HG02943 (cell line): ENCODE measurements at regions not wholly inside any gene's neighbourhood (a gene's known extent, or its start where the extent isn't known, plus 50 kb on each side); places are given as distances from the start of the nearest gene placed in this dataset.

Source experiments
- ATAC-seq: cut with Tn5 transposase; IDR thresholded peaks from one replicate; pipeline ENCODE4 v1.9.1; 2021; ENCODE audit warnings: mild to moderate bottlenecking, low read depth, moderate library complexity; ENCODE audit not compliant: unreplicated experiment

DNA sequence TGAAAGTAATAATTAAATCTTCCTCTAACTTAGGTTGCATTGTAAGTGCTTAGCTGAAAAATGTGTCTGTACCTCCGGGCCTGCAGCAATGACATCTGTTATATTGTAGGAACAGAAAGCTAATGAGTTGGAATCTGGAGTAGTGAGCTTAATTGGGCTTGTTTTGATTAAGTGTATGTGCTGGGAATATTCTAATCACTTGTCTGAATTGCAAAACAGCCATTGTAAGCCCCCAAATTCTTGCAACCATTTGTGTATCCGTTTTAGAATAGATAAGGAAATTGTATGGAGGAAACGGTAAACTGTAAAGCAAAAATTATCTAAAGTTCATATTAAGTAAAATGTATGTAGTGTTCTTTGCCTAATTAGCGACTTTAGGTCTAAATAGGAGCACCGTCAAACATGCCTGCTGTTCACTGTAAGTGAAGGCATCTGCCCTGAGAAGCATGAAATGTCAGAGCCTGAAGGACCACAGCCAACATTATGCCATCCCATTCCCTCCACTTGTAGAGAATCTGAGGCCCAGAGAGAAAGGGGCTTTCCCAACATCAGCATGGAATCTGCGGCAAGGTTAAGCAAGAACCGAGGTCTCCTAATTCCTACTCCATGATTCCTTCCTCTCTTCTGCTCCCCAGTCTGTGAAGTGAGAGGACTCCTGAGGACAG is 466.4 kb downstream of the TDRD15 start:
- ATAC-seq = no peak

DNA sequence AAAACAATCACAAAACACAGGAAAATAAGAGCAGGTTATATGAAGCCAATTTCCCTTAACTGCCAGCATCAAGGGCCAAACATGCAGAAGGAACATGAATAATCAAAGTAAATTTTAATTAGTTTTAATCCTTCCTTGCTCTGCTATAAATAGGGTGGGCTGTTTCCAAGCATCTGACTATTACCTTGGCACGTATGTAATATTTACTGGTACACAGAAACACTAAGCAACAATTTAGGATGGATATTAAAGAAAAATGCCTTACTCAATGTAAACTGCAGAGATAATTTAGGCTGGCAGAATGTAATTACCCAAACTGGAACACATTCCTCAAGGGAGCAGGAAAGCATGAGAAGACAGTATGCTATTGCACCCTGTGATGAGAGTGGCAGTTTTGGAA is 468.2 kb downstream of the TDRD15 start:
- ATAC-seq = no peak

DNA sequence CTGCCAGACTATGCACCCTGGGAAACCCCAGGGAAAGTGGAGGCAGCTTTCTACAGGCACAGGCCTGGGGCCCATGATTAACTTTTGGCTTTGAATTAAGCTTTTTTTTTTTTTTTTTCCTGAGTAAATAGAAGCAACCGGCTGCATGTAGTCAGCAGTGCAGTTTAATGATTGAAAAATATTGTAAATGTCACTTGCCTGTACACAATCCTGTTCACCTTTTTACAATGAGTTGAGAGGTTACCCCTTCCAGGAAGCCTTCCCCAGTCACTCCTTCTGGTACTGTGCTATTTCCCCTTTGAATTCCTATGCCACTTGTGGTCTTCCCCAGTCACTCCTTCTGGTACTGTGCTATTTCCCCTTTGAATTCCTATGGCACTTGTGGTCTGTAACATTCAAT is 475.6 kb downstream of the TDRD15 start:
- ATAC-seq = no peak

DNA sequence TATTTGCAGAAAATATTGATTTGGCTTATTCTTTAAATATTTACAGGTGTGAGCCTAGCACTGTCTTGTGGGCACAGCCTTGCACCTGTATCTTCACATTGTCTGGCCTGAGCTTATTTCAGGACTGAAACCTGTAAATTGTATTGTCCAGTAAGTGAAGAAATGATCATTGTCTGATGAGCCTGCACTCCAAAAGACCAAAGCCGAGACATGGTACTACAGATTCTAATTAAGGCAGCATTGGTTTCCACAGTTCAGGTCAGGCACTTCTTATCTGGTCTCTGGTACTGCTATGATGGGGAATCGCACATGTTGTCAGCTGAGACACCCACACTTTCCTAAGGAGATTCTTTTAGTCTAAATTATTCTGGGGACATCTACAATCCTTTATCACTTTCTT is 479.0 kb downstream of the TDRD15 start:
- no peak for ATAC-seq

DNA sequence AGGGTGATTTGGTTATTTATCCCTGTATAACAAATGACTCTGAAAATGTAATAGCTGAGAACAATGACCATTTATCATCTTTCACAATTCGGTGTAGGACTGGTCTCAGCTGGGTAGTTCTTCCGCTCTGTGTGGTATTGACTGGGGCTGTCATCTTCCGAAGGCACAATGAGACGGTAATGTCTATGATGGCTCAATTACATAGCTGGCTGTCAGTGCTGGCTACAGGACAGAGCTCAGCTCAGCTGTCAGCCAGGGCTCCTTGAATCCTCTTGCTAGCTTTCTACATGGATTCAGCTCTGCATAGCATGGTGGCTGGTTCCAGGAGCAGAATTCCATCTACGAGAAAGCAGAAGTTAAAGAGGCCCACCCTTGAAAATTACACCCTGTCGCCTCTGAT is 483.8 kb downstream of the TDRD15 start:
- no peak for ATAC-seq

DNA sequence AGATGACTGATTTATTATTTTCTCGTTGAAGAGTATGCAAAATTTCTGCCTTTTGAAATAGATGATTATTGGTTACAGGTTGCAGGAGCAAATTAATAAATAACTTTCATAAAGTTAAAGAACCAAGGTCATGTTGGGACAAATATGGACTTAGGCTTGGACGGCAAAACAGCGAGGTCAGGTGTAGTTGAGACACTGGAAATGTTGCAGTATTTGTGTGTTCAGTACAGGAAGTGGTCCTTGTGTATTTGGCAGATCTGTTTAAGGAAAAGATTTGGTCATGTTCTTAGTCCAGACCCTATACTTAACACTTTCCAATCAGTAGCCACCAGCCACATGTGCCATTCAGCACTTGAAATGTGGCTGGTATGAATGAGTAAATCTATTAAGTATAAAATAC is 486.5 kb downstream of the TDRD15 start:
- ATAC-seq = no peak

DNA sequence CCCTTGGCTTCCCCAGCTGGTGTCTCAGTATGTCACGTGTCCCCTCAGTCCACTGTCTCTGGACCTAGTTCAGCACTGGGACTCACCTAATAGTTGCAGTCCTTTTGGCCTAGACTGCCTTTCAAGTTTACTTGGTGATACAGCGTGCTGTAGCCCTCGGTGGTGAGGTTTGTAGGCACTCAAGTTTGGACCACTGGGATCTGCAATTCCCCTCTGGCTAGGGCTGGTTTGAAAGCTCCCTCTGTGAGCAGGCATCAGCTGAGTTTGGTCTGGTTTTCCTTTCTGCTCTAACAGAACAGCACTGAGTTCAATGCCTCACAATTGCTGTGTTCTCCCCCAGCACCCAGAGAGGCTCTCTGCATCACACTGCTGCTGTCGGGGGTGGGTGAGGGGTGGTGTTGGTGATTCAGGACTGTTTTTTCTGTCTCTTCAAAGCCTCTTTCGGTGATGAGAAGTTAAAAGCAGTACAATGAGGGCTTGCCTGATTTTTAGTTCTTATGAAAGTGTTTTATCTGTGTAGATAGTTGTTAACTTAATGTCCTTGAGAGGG is 494.2 kb downstream of the TDRD15 start:
- ATAC-seq = no peak

DNA sequence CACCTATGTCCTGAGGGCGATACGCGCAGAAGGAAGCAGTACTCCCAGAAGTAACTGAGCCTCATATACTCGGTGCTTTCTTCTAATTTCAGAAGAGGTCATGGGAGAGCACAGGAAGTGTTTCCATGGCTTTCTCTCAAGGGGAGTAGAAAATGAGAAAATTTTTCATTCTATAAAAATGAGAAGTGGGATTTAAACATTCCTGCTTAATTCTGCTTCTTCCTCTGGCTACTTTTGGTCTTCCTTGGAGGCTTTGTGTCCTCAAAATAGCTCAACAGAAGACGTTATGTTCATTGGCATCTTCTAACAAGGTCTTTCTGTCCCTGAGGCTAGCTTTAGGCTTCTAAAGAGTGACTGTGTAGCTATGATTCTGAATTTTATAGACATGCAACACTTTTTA is 497.0 kb downstream of the TDRD15 start:
- no peak for ATAC-seq

DNA sequence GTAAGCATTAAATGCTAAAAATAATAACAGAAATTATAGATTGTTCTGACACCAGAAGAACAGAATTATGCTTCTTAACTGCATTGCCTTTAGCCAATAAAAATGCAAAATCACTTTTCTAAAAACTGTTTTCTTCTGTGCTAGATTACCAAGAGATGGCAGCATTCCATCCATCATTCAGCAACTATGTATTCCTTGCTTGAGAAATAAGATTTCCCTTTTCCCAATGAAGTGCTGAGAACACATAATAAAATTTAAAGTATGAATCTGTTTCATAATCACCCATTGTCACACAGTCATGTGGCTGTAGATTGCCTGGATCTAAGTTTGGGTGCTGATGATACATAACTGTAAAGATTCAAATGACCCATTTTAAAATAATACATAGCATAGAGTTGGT is 504.2 kb downstream of the TDRD15 start:
- ATAC-seq = no peak

DNA sequence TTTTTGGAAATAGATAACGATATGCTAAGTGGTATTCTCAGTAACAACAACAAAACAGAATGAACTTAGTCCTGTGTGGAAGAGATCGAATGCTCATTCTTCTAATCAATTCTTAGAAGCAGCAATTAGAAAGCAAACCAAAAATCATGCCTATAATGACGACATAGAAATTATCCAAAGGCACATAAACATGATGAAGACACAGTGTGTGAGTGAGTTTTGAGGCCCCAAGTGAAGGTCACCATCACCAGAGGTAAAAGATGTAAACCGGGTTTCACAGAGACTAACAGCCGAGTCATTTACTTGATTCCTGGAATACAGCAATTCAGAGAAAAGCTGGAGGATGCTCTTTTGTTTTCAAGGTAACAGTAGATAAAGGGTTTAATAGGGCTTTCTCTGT is 509.2 kb downstream of the TDRD15 start:
- no peak for ATAC-seq

DNA sequence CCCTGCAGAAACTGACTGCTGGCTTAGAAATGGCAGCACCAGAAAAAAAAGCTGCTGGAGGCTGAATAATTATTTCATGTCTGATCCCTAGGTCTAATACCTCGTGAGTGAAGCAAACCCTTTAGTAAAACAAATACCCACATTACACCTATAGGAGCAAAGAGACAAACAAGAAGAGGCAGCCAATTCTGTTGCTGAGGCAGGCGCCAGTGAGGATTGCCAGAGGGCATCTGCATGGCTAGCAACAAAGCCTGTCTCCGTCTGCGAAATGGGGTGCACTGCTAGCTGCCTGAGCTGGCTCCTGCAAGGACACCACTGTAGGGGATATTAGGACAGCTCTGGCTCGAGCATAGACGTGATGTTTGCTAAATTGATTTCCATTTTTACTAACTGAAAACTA is 509.7 kb downstream of the TDRD15 start:
- ATAC-seq = no peak

DNA sequence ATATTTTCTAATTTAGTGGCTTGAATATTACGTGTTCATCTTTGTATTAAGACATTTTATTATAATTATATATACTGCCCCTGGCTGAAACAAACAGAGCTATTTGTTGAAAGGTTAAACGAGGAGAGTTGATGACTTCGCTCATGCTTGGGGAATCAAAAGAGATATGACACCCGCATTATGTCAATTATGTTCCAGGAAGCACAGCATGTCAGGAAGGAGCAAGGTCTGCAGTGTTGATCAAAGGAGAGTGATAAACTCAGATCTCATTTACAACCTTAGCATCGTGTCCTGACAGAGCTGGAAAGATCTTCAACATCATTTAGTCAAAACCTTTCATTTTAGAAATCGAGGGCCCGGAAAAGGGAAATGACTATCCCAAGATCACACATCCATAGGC is 510.1 kb downstream of the TDRD15 start:
- ATAC-seq = no peak

DNA sequence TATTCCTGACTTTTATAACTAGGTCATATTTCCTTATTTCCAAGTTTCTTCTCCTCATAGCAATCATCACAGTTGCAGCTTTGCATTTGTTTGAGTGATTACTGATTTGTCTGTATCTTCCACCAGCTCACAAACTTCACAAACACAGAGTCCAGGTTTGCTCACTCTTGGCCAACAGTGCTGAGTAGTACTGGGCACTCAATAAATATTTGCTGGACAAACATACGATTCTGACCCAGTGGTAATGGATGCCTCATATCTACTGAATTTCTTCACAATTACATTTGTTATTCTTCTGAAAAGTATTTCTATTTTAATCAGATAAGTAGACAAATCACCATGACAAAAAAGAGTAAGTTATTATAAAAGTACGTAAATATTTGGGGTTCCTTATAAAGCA is 516.3 kb downstream of the TDRD15 start:
- ATAC-seq = no peak

DNA sequence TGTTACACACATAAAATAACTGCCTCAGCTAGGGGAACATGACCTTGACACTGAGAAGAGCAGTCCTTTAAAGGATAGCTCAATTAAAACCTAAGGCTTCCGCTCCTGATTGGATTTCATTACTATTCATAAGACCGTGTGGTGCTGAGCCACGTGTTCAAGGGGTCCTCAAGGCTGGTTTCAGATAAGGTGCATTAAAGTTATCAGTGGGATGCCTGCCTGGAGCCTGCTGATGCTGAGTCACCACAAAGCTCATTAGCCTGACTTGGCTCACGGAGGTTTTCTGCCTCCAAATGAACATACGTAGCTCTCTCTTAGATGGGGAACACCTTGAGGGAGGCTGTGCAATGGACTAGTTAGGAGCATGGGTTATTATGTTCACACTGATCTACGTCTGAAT is 518.9 kb downstream of the TDRD15 start:
- ATAC-seq = no peak

DNA sequence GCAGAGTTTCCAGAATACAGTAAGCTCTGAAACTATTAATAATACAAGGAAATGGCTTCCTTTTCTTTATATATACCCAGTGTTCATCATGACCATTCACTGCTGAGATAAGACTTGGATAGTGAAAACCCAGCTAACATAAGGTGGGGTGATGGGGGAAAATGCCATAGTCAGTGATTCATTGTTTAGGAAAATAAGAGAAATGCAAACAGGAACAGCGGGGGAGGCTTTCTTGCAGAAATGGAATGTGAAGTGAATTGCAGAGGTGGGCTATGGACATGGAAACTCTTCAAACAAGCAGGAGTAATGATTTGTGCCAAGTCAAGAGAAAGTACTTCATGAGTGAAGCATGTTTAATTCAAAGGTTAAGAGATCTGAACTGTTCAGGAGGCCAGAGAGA is 519.4 kb downstream of the TDRD15 start:
- ATAC-seq = no peak

DNA sequence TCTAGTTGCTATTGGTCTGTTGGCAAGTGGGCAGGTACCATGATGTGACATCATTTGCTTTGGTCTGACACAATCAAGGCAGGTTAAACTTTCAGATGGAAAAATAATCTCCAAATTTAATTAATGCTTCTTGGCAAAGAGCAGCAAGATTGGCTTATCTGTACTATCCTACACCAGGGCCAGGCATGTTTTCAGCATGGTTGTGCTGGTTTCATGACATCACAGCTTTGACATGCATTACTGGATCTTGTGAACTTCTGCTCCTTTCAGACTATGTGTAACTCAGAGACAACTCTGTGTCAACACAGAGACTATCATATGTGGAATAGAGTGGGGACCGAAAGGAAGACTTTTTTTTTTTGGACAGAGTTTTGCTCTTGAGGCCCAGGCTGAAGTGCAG is 520.5 kb downstream of the TDRD15 start:
- no peak for ATAC-seq

DNA sequence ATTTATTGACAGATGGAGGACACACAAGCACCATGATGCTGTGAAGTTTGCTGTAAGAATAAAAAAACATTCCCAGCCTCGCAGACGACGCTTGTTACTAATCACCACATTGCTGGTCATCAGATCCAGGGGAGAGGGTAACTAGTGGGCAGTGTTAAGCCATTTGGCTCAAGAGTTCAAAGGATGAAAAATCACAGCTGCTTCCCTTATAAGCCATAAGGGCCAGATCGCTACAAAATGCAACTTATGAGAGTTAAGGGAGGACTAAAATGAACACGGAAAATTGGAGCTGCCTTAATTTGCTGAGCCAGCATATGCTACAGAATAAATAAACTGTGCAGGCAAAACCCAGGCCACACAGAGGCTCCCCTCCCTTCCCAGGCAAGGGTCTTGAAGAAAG is 522.6 kb downstream of the TDRD15 start:
- no peak for ATAC-seq

DNA sequence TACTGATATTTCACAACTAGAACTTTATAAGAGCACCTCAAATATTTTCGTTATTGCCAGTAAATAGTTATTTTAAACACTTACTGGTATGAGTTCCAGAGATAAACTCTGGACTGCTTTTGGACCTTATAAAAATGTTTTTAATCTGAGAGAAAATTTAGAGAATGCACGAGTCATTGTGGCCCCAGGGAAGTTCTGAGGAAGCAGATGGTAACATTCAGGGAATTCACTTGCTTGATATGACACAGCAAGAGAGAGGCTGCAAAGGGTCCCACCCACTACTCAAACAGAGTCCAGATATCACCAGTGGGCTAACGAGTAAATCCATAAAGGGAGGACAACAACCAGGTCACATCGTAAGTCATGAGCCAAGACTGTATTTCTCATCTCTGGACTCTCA is 526.8 kb downstream of the TDRD15 start:
- ATAC-seq = no peak

DNA sequence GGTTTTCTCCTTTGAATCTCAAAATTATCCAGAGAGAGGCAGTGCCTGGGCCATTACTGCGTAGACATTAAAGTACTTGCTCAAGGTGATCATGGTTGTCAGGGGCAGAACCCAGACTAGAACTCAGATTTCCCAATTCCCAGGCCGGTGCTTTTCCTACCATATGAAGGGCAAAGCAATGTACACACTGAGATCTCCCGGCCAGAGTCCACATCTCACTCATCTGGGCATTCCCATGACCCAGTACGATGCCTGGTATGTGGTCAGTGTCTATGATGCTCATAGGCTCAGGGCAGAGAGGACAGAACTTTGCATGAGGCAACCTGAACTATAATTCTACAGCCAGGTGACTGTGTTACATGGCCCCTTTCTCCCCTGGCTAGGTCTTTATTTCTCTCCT is 531.4 kb downstream of the TDRD15 start:
- no peak for ATAC-seq

DNA sequence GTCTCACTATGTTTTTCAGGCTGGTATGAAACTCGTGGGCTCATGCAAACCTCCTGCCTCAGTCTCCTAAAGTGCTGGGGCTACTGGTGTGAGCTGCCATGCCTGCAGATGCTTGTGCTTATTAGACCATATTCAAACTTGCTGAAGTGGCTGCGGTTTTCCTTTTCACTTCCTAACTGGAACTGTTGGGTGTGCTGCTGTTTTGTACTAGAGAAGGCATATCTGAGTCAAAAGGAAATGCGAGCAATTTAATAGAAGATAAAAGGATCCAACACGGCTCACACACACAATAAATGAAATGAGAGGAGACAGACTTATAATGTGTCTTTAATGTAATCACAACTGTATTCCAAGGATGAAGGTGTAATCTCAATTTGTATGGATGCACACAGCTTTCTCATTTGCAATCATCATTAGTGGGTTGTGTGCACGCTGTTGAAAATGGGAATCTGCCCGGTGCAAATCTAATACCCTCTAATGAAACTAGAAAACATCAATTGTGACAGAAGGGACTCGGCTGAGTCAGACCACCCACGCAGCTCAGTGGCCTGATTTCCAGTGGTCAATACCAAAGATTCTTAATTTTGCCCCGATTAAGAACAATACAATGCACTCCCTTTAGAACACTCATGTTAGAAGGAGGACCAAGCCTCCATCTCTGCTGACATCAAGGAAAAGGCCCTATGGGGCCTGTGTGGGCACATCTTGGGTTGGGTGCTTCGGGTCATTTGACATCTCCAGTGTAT is 532.7 kb downstream of the TDRD15 start:
- no peak for ATAC-seq

DNA sequence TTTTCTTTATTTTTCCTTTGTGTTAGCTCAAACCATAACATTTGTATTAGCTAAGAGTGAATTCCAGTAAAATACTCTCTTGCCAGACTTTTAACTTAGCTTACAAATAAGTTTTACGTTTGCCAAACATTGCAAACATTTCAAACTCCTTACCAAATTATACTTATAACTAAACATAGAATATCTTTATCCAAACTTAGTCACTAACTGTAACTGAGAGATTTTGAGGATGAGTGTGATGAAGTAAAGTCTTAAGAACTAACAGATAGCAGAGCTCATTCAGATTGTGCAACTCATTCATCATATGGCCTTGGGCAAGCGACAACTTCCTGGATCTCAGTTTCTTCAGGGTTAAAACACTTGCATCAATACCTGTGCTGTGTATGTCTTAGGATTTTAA is 533.7 kb downstream of the TDRD15 start:
- no peak for ATAC-seq

DNA sequence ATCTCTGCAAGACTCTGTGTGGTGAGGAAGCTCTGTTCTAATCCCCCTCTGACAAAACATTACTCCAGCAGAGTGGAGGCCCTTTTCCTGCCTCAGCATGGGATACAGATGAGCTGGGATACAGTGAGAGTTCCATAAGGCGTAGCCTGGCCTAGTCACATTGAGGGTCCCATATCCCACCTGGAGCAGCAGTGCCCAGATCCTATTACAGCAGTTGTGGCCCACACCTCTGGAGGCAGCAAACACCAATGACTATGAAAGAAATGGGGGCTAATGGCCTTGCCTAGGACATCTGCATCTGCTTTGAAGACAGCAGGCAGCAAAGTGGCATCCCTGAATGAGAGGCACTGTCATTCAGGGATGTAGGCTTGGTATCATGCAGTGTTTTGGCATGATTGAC is 534.5 kb downstream of the TDRD15 start:
- ATAC-seq = no peak
